Endothelial cell of umbilical vein (primary cell): ENCODE measurements at regions not wholly inside any gene's neighbourhood (a gene's known extent, or its start where the extent isn't known, plus 50 kb on each side); places are given as distances from the start of the nearest gene placed in this dataset.

Experiments
- BruUV-seq: library from RNA; stranded (reverse); fragments of 400-500 nt; replicated peaks from 2 replicates; lab custom pipeline; 2021; lab: Mats Ljungman, UMichigan
- CTCF ChIA-PET: fragments of 300-600, 350-600 bp; sonication (Branson Sonifier 250); formaldehyde crosslinking; loops from one replicate; lab custom pipeline; 2021; ENCODE audit warnings: antibody characterized with exemption, inconsistent platforms; lab: Charles Lee
- POLR2A ChIA-PET: fragments of 300-600, 350-600 bp; sonication (Branson Sonifier 250); formaldehyde crosslinking; loops from one replicate; lab custom pipeline; 2021; ENCODE audit warnings: antibody characterized with exemption, inconsistent platforms; lab: Charles Lee
- DNase-seq: peaks from one replicate; pipeline ENCODE4 v3.0.0-alpha.2; 2011; ENCODE audit warnings: low read depth, low spot score
- FAIRE-seq: peaks from 2 replicates; lab custom pipeline; 2011; peaks lifted over from hg19 to GRCh38; lab: Jason Lieb, UNC
- H2AFZ ChIP-seq: 2 replicates; pipeline ENCODE4 v1.6.0; 2012; ENCODE audit warnings: low read depth, low read length, control low read depth, inconsistent platforms
- H3K27ac ChIP-seq: 2 replicates; pipeline ENCODE4 v1.5.1; 2011; ENCODE audit warnings: low read depth, mild to moderate bottlenecking, control low read depth, low read length, moderate library complexity; ENCODE audit not compliant: insufficient read depth
- H3K27me3 ChIP-seq, 2 experiments: 2 replicates each; pipeline versions ENCODE4 v1.6.0 to v1.6.1; 2011; ENCODE audit warnings: low read length in 2 of 2, mixed read lengths in 1 of 2; ENCODE audit not compliant: control insufficient read depth in 2 of 2, insufficient read depth in 2 of 2
- H3K36me3 ChIP-seq, 2 experiments: 2 replicates in 1 of 2; 3 replicates in 1 of 2; pipeline ENCODE4 v1.5.1; 2011; ENCODE audit warnings: low read length in 2 of 2, mild to moderate bottlenecking in 1 of 2, moderate library complexity in 1 of 2; ENCODE audit not compliant: control insufficient read depth in 2 of 2, insufficient read depth in 2 of 2; ENCODE audit errors: extremely low read depth in 1 of 2
- H3K4me1 ChIP-seq: 3 replicates; pipeline ENCODE4 v1.5.1; 2011; ENCODE audit warnings: mild to moderate bottlenecking, low read length; ENCODE audit not compliant: control insufficient read depth, insufficient read depth; ENCODE audit errors: extremely low read depth
- H3K4me2 ChIP-seq: 2 replicates; pipeline ENCODE4 v1.6.1; 2011; ENCODE audit warnings: low read length, control low read depth, mixed read lengths; ENCODE audit not compliant: insufficient read depth
- H3K4me3 ChIP-seq, 3 experiments: fragments of 200-600 bp in 1 of 3; sonication (generic), shearing (Covaris generic) in 1 of 3; replicated peaks in 1 of 3; 2 replicates each; pipeline ENCODE4 v1.5.1; 2011 to 2016; ENCODE audit warnings: control low read depth in 3 of 3, low read length in 3 of 3, mild to moderate bottlenecking in 2 of 3, inconsistent platforms in 1 of 3, low read depth in 1 of 3, moderate library complexity in 1 of 3; ENCODE audit not compliant: insufficient read depth in 1 of 3
- H3K79me2 ChIP-seq: 2 replicates; pipeline ENCODE4 v1.6.0; 2012; ENCODE audit warnings: low read length, inconsistent platforms; ENCODE audit not compliant: control insufficient read depth, insufficient read depth
- H3K9ac ChIP-seq: replicated peaks from 2 replicates; pipeline ENCODE3; 2011; ENCODE audit warnings: low read length, control low read depth; ENCODE audit not compliant: insufficient read depth; ENCODE audit errors: extremely low read depth
- H3K9me1 ChIP-seq: replicated peaks from 3 replicates; pipeline ENCODE4 v1.6.0; 2011; ENCODE audit warnings: mild to moderate bottlenecking, low read length; ENCODE audit not compliant: control insufficient read depth, insufficient read depth; ENCODE audit errors: extremely low read depth
- H3K9me3 ChIP-seq: replicated peaks from 2 replicates; pipeline ENCODE4 v1.5.1; 2012; ENCODE audit warnings: low read length, inconsistent platforms; ENCODE audit not compliant: control insufficient read depth, insufficient read depth
- H4K20me1 ChIP-seq: replicated peaks from 2 replicates; pipeline ENCODE3; 2011; ENCODE audit warnings: mild to moderate bottlenecking, low read length; ENCODE audit not compliant: control insufficient read depth, insufficient read depth; ENCODE audit errors: extremely low read depth
- CTCF ChIP-seq, 2 donors: IDR thresholded peaks; 1 replicate in 1 of 2; 2 replicates in 1 of 2; pipeline ENCODE4 v1.5.1; 2011; ENCODE audit warnings: low read length in 2 of 2, mild to moderate bottlenecking in 2 of 2, moderate library complexity in 2 of 2, control low read depth in 1 of 2, inconsistent platforms in 1 of 2, low read depth in 1 of 2; ENCODE audit not compliant: insufficient read depth in 1 of 2; ENCODE audit errors: extremely low read depth in 1 of 2
- EZH2 ChIP-seq: IDR thresholded peaks from 2 replicates; pipeline ENCODE4 v1.6.1; 2012; ENCODE audit warnings: borderline replicate concordance, low read depth, mild to moderate bottlenecking, moderate library complexity, low read length, inconsistent platforms; ENCODE audit not compliant: severe bottlenecking
- FOS ChIP-seq: IDR thresholded peaks from 2 replicates; pipeline ENCODE4 v1.6.1; 2011; ENCODE audit warnings: mild to moderate bottlenecking, low read length, moderate library complexity, borderline replicate concordance; ENCODE audit not compliant: insufficient read depth
- GATA2 ChIP-seq: IDR thresholded peaks from 2 replicates; pipeline ENCODE4 v1.7.0; 2011; ENCODE audit warnings: low read depth, mild to moderate bottlenecking, moderate library complexity, mixed read lengths, low read length; ENCODE audit not compliant: insufficient read length, insufficient read depth
- JUN ChIP-seq: IDR thresholded peaks from 2 replicates; pipeline ENCODE4 v1.6.1; 2011; ENCODE audit warnings: borderline replicate concordance, low read depth; ENCODE audit not compliant: insufficient read length, insufficient read depth
- MAX ChIP-seq: IDR thresholded peaks from 2 replicates; pipeline ENCODE4 v1.6.1; 2011; ENCODE audit not compliant: insufficient read depth, insufficient read length
- MYC ChIP-seq: IDR thresholded peaks from one replicate; pipeline ENCODE4 v1.6.1; 2011; ENCODE audit warnings: mild to moderate bottlenecking, low read depth, low read length
- POLR2A ChIP-seq: IDR thresholded peaks from 2 replicates; pipeline ENCODE4 v1.6.1; 2012; ENCODE audit warnings: low read depth, mild to moderate bottlenecking, control low read depth, low read length
- POLR2AphosphoS5 ChIP-seq: IDR thresholded peaks from 2 replicates; pipeline ENCODE4 v1.6.1; 2012; ENCODE audit warnings: low read depth, mild to moderate bottlenecking, control low read depth, low read length, moderate library complexity; ENCODE audit not compliant: insufficient read depth
- dilution Hi-C: fragments of 300-500 bp; cut with MboI; formaldehyde crosslinking; loops from one replicate; pipeline ENCODE4 v1.15.0; 2019; ENCODE audit warnings: low sequenced_read_pairs; ENCODE audit not compliant: extremely low pct_ligation_motif_present
- intact Hi-C: fragments of 100-400 bp; cut with micrococcal nuclease; formaldehyde crosslinking; loops from one replicate; pipeline ENCODE4 v1.10.0; 2022

DNA sequence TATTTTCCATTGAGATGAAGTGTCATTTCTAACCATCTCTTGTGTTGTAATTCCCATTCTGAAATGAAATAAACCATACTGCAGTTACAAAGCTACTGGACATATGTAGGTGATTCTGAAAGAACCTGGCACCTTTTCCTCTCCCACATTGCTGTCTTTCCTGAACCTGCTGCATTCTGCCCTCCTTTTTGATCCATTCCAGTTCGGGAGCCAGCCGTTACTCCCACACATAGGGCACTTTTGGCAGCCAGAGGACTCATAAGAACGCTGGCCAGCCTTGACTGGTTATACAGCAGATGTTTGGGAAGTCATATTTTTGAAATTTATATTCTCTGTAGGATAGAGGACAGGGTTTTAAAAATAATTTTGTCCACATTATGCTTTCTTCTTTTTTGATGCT lies 369.8 kb upstream of the CDH7 start:
- ChIA-PET POLR2A (no interaction called here), CTCF (no interaction called here)
- Histone ChIP-seq H3K4me3 (no peak overlapping the region), H3K9me1 (no peaks in the 10 kb centered on the region), H2AFZ (no peak overlapping the region), H3K79me2 (no peaks in the 10 kb centered on the region), H3K9ac (no peak overlapping the region), H3K9me3 (no peaks in the 10 kb centered on the region), H3K4me1 (no peaks in the 10 kb centered on the region), H4K20me1 (no peaks in the 10 kb centered on the region), H3K36me3 (no peaks in the 10 kb centered on the region), H3K4me2 (no peak overlapping the region), H3K27me3 (no peaks in the 10 kb centered on the region), H3K27ac (no peak overlapping the region)
- no peak for TF ChIP-seq MAX
- TF ChIP-seq CTCF (IDR thresholded peaks at IDR 0.05; ENCODE audit: extremely low read depth in 1 of 2, insufficient read depth in 1 of 2, low read depth in 1 of 2, low read length in 2 of 2) = no peak
- TF ChIP-seq GATA2 = no peak
- no peak for TF ChIP-seq POLR2A
- no peak for TF ChIP-seq FOS
- TF ChIP-seq JUN = no peak
- FAIRE-seq = no peak
- intact Hi-C loops = no loop called here
- dilution Hi-C loops = no loop called here
- DNase-seq = no peak
- BruUV-seq = no TSS peak

- intact Hi-C loops = no loop called here
- H2AFZ ChIP-seq = no peak overlapping the region
- no peak overlapping the region for H3K4me3 ChIP-seq
- H3K36me3 ChIP-seq = no peaks in the 10 kb centered on the region
- no peak overlapping the region for H3K4me2 ChIP-seq
- DNase-seq = no peak
- no peak for FAIRE-seq
- H3K27ac ChIP-seq = no peak overlapping the region
- ChIA-PET POLR2A (no interaction called here), CTCF (no interaction called here)
- no peaks in the 10 kb centered on the region for H4K20me1 ChIP-seq
- TF ChIP-seq JUN (no peak), EZH2 (no peak), MAX (no peak), POLR2A (no peak), GATA2 (no peak), FOS (no peak), CTCF (IDR thresholded peaks at IDR 0.05; ENCODE audit: extremely low read depth in 1 of 2, insufficient read depth in 1 of 2, low read depth in 1 of 2, low read length in 2 of 2) (no peak), POLR2AphosphoS5 (no peak), MYC (no peak)
- H3K9me3 ChIP-seq = no peaks in the 10 kb centered on the region
- no peaks in the 10 kb centered on the region for H3K79me2 ChIP-seq
- no peaks in the 10 kb centered on the region for H3K9me1 ChIP-seq
- H3K9ac ChIP-seq = no peak overlapping the region
- dilution Hi-C loops = no loop called here
- H3K27me3 ChIP-seq = no peaks in the 10 kb centered on the region
- H3K4me1 ChIP-seq = no peaks in the 10 kb centered on the region
- BruUV-seq = no TSS peak
Measured at GRCh38 chr18:65380571-65380970, 370.2 kb upstream of the CDH7 start.
